ENCODE measurements at regions not wholly inside any gene's neighbourhood (a gene's known extent, or its start where the extent isn't known, plus 50 kb on each side); places are given as distances from the start of the nearest gene placed in this dataset.
"Not testable (repeated sequence)": the region's sequence is repeated elsewhere in the genome, so short reads cannot be mapped to it uniquely, and the experiment has no call there.

GRCh38 chr6:101090281-101090680, 209.2 kb upstream of the ASCC3 start:
- H3K27me3 ChIP-seq (ENCODE audit: control insufficient read depth in 2 of 2, insufficient read depth in 2 of 2, low read length in 2 of 2), result no peaks in the 10 kb centered on the region
- H3K36me3 ChIP-seq (ENCODE audit: control insufficient read depth in 2 of 2, insufficient read depth in 2 of 2, low read length in 2 of 2), result no peaks in the 10 kb centered on the region
- H3K4me1 ChIP-seq (ENCODE audit: control insufficient read depth in 2 of 2, insufficient read depth in 2 of 2, low read length in 2 of 2), result no peaks in the 10 kb centered on the region
- no peak overlapping the region for H3K9ac ChIP-seq (ENCODE audit: low read depth in 1 of 2, low read length in 2 of 2)
- H3K9me3 ChIP-seq (ENCODE audit: control insufficient read depth in 2 of 2, low read length in 2 of 2), result no peaks in the 10 kb centered on the region
- H3K27ac ChIP-seq (ENCODE audit: low read depth in 2 of 2, low read length in 2 of 2), result no peak overlapping the region
- H3K4me3 ChIP-seq (ENCODE audit: low read length in 2 of 2), result no peak overlapping the region

GRCh38 chr6:101098605-101099004, 217.5 kb upstream of the ASCC3 start:
- H3K9ac ChIP-seq (ENCODE audit: low read depth in 1 of 2, low read length in 2 of 2); H3K27me3 ChIP-seq (ENCODE audit: control insufficient read depth in 2 of 2, insufficient read depth in 2 of 2, low read length in 2 of 2); H3K9me3 ChIP-seq (ENCODE audit: control insufficient read depth in 2 of 2, low read length in 2 of 2); H3K36me3 ChIP-seq (ENCODE audit: control insufficient read depth in 2 of 2, insufficient read depth in 2 of 2, low read length in 2 of 2); H3K4me1 ChIP-seq (ENCODE audit: control insufficient read depth in 2 of 2, insufficient read depth in 2 of 2, low read length in 2 of 2); H3K4me3 ChIP-seq (ENCODE audit: low read length in 2 of 2); H3K27ac ChIP-seq (ENCODE audit: low read depth in 2 of 2, low read length in 2 of 2): not testable (repeated sequence)

- H3K36me3 ChIP-seq (ENCODE audit: control insufficient read depth in 2 of 2, insufficient read depth in 2 of 2, low read length in 2 of 2), result no peaks in the 10 kb centered on the region
Measured at GRCh38 chr6:101102702-101103101, 221.6 kb upstream of the ASCC3 start.

GRCh38 chr6:101108286-101108685, 227.2 kb upstream of the ASCC3 start:
- H3K9ac ChIP-seq (ENCODE audit: low read depth in 1 of 2, low read length in 2 of 2), result no peak overlapping the region
- H3K27ac ChIP-seq (ENCODE audit: low read depth in 2 of 2, low read length in 2 of 2), result no peak overlapping the region
- no peaks in the 10 kb centered on the region for H3K36me3 ChIP-seq (ENCODE audit: control insufficient read depth in 2 of 2, insufficient read depth in 2 of 2, low read length in 2 of 2)
- H3K4me1 ChIP-seq (ENCODE audit: control insufficient read depth in 2 of 2, insufficient read depth in 2 of 2, low read length in 2 of 2), result no peaks in the 10 kb centered on the region
- H3K4me3 ChIP-seq (ENCODE audit: low read length in 2 of 2), result no peak overlapping the region
- no peaks in the 10 kb centered on the region for H3K9me3 ChIP-seq (ENCODE audit: control insufficient read depth in 2 of 2, low read length in 2 of 2)
- peaks cover 0 to 4% of the 10 kb centered on the region in 2 donors for H3K27me3 ChIP-seq (ENCODE audit: control insufficient read depth in 2 of 2, insufficient read depth in 2 of 2, low read length in 2 of 2)

More at GRCh38 chr6:101102702-101103101, 221.6 kb upstream of the ASCC3 start:
- no peaks in the 10 kb centered on the region for H3K4me1 ChIP-seq (ENCODE audit: control insufficient read depth in 2 of 2, insufficient read depth in 2 of 2, low read length in 2 of 2)
- H3K27ac ChIP-seq (ENCODE audit: low read depth in 2 of 2, low read length in 2 of 2), result no peak overlapping the region
- no peaks in the 10 kb centered on the region for H3K9me3 ChIP-seq (ENCODE audit: control insufficient read depth in 2 of 2, low read length in 2 of 2)
- H3K27me3 ChIP-seq (ENCODE audit: control insufficient read depth in 2 of 2, insufficient read depth in 2 of 2, low read length in 2 of 2), result no peaks in the 10 kb centered on the region
- no peak overlapping the region for H3K9ac ChIP-seq (ENCODE audit: low read depth in 1 of 2, low read length in 2 of 2)
- H3K4me3 ChIP-seq (ENCODE audit: low read length in 2 of 2), result no peak overlapping the region

GRCh38 chr6:101110814-101111213, 229.7 kb upstream of the ASCC3 start:
- peaks cover 0 to 4% of the 10 kb centered on the region in 2 donors for H3K27me3 ChIP-seq (ENCODE audit: control insufficient read depth in 2 of 2, insufficient read depth in 2 of 2, low read length in 2 of 2)
- no peaks in the 10 kb centered on the region for H3K9me3 ChIP-seq (ENCODE audit: control insufficient read depth in 2 of 2, low read length in 2 of 2)
- H3K36me3 ChIP-seq (ENCODE audit: control insufficient read depth in 2 of 2, insufficient read depth in 2 of 2, low read length in 2 of 2), result no peaks in the 10 kb centered on the region
- no peak overlapping the region for H3K4me3 ChIP-seq (ENCODE audit: low read length in 2 of 2)
- no peak overlapping the region for H3K27ac ChIP-seq (ENCODE audit: low read depth in 2 of 2, low read length in 2 of 2)
- H3K9ac ChIP-seq (ENCODE audit: low read depth in 1 of 2, low read length in 2 of 2), result no peak overlapping the region
- no peaks in the 10 kb centered on the region for H3K4me1 ChIP-seq (ENCODE audit: control insufficient read depth in 2 of 2, insufficient read depth in 2 of 2, low read length in 2 of 2)

DNA sequence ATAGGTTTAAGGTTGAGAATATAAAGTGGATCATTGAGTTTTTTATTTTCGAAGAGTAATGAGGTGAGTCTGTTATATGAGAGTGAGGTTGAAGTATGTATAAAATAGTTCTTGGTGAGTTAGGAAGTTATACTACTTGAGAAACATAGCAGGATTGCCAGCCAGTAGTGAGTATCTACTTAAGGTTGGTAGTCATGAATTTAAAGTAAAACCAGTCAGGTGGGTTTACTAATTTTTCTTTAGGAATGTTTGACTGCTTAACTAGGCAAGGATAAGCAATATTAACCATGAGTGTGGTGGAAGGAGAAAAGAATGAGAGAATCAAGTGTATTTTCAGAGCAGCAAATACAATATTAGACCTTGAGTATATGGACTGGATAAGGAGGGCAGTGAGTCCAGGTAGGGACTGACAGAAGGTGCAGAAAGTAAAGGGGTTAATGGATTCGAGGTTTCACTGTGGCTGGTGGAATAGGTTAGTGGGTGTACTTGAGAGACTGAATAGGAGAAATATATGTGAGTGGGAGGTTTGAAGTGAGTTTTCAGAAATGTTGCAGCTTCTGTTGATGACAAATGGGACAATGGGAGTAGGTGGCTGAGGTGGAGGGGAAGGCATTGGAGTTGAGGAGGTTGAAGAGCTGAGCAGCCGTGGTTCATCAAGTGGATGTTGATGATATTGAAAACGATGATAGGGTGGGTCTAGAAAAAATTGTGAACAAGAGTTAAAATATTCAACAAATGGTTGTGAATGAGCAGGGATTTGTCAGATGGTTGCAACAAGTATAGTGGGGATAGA, 232.5 kb upstream of the ASCC3 start:
- Histone ChIP-seq H3K36me3 (ENCODE audit: control insufficient read depth in 2 of 2, insufficient read depth in 2 of 2, low read length in 2 of 2) (no peaks in the 10 kb centered on the region), H3K27ac (ENCODE audit: low read depth in 2 of 2, low read length in 2 of 2) (no peak overlapping the region), H3K27me3 (ENCODE audit: control insufficient read depth in 2 of 2, insufficient read depth in 2 of 2, low read length in 2 of 2) (peaks cover 0 to 4% of the 10 kb centered on the region in 2 donors), H3K9ac (ENCODE audit: low read depth in 1 of 2, low read length in 2 of 2) (no peak overlapping the region), H3K9me3 (ENCODE audit: control insufficient read depth in 2 of 2, low read length in 2 of 2) (no peaks in the 10 kb centered on the region), H3K4me1 (ENCODE audit: control insufficient read depth in 2 of 2, insufficient read depth in 2 of 2, low read length in 2 of 2) (peaks cover 3 to 9% of the 10 kb centered on the region in 2 donors), H3K4me3 (ENCODE audit: low read length in 2 of 2) (no peak overlapping the region)

DNA sequence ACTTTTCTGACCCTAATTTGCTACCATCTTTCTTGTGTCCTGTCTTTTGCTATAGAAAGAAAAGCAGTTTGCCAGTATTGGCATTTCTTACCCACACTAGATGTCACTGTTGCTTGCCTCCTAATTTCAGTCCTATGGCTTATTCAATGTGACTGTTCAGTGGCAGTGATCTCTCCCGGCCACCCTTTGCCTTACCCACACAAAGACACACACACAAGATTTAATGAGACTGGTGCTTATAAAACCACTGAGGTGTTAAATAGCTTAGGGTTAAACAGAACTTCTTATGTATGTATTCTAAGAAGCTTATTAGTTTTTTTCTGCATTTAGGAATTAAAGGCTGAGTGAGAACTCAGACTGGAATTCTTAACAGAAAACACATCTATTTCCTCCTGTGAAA, 233.6 kb upstream of the ASCC3 start:
- Histone ChIP-seq H3K9ac (ENCODE audit: low read depth in 1 of 2, low read length in 2 of 2) (no peak overlapping the region), H3K36me3 (ENCODE audit: control insufficient read depth in 2 of 2, insufficient read depth in 2 of 2, low read length in 2 of 2) (no peaks in the 10 kb centered on the region), H3K4me1 (ENCODE audit: control insufficient read depth in 2 of 2, insufficient read depth in 2 of 2, low read length in 2 of 2) (peaks cover 3 to 9% of the 10 kb centered on the region in 2 donors), H3K27me3 (ENCODE audit: control insufficient read depth in 2 of 2, insufficient read depth in 2 of 2, low read length in 2 of 2) (peaks cover 0 to 4% of the 10 kb centered on the region in 2 donors), H3K4me3 (ENCODE audit: low read length in 2 of 2) (no peak overlapping the region), H3K27ac (ENCODE audit: low read depth in 2 of 2, low read length in 2 of 2) (no peak overlapping the region), H3K9me3 (ENCODE audit: control insufficient read depth in 2 of 2, low read length in 2 of 2) (no peaks in the 10 kb centered on the region)

DNA sequence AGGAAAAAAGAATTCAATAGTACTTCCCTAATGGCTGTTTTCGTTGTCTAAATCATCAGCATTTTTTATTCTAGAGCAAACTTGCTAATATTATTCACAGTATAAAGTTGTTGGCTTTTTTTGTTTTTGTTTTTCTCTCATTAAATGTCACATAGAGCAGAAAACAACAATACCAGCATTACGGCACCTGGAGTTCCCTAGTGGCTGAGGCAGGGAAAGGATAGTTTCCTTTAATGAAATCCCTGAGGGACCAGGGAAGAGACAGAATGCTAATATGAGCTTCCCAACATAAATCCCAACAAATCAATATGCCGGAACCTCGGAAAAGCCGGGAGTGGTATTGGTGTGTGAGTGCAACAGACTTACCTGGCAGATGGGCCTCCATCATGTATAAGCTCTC, 235.2 kb upstream of the ASCC3 start:
- Histone ChIP-seq H3K9me3 (ENCODE audit: control insufficient read depth in 2 of 2, low read length in 2 of 2) (no peaks in the 10 kb centered on the region), H3K27me3 (ENCODE audit: control insufficient read depth in 2 of 2, insufficient read depth in 2 of 2, low read length in 2 of 2) (peaks cover 0 to 4% of the 10 kb centered on the region in 2 donors), H3K36me3 (ENCODE audit: control insufficient read depth in 2 of 2, insufficient read depth in 2 of 2, low read length in 2 of 2) (no peaks in the 10 kb centered on the region), H3K27ac (ENCODE audit: low read depth in 2 of 2, low read length in 2 of 2) (no peak overlapping the region), H3K4me3 (ENCODE audit: low read length in 2 of 2) (no peak overlapping the region), H3K9ac (ENCODE audit: low read depth in 1 of 2, low read length in 2 of 2) (no peak overlapping the region), H3K4me1 (ENCODE audit: control insufficient read depth in 2 of 2, insufficient read depth in 2 of 2, low read length in 2 of 2) (peaks cover 3 to 9% of the 10 kb centered on the region in 2 donors)

GRCh38 chr6:101117393-101118135, 236.4 kb upstream of the ASCC3 start:
- Histone ChIP-seq H3K36me3 (ENCODE audit: control insufficient read depth in 2 of 2, insufficient read depth in 2 of 2, low read length in 2 of 2) (no peaks in the 10 kb centered on the region), H3K9ac (ENCODE audit: low read depth in 1 of 2, low read length in 2 of 2) (no peak overlapping the region), H3K4me1 (ENCODE audit: control insufficient read depth in 2 of 2, insufficient read depth in 2 of 2, low read length in 2 of 2) (peaks cover 3 to 9% of the 10 kb centered on the region in 2 donors), H3K4me3 (ENCODE audit: low read length in 2 of 2) (peak overlapping the region in 1 of 2 donors; percentile 8), H3K27ac (ENCODE audit: low read depth in 2 of 2, low read length in 2 of 2) (no peak overlapping the region), H3K27me3 (ENCODE audit: control insufficient read depth in 2 of 2, insufficient read depth in 2 of 2, low read length in 2 of 2) (peaks cover 0 to 4% of the 10 kb centered on the region in 2 donors), H3K9me3 (ENCODE audit: control insufficient read depth in 2 of 2, low read length in 2 of 2) (no peaks in the 10 kb centered on the region)

GRCh38 chr6:101118136-101118396, 236.9 kb upstream of the ASCC3 start:
- Histone ChIP-seq H3K36me3 (ENCODE audit: control insufficient read depth in 2 of 2, insufficient read depth in 2 of 2, low read length in 2 of 2) (no peaks in the 10 kb centered on the region), H3K4me3 (ENCODE audit: low read length in 2 of 2) (no peak overlapping the region), H3K4me1 (ENCODE audit: control insufficient read depth in 2 of 2, insufficient read depth in 2 of 2, low read length in 2 of 2) (peaks cover 3 to 9% of the 10 kb centered on the region in 2 donors), H3K9me3 (ENCODE audit: control insufficient read depth in 2 of 2, low read length in 2 of 2) (no peaks in the 10 kb centered on the region), H3K27ac (ENCODE audit: low read depth in 2 of 2, low read length in 2 of 2) (no peak overlapping the region), H3K9ac (ENCODE audit: low read depth in 1 of 2, low read length in 2 of 2) (no peak overlapping the region), H3K27me3 (ENCODE audit: control insufficient read depth in 2 of 2, insufficient read depth in 2 of 2, low read length in 2 of 2) (peaks cover 0 to 1% of the 10 kb centered on the region in 2 donors)

Measured in mucosa of rectum (tissue), 2 donors.